ENCODE measurements at regions not wholly inside any gene's neighbourhood (a gene's known extent, or its start where the extent isn't known, plus 50 kb on each side); places are given as distances from the start of the nearest gene placed in this dataset.
"Not testable (repeated sequence)": the region's sequence is repeated elsewhere in the genome, so short reads cannot be mapped to it uniquely, and the experiment has no call there.

GRCh38 chr9:1882711-1883403, 132.3 kb upstream of the SMARCA2 start:
- no peak for DNase-seq

- DNase-seq: no peak
Observed at GRCh38 chr9:1890201-1890600, 124.9 kb upstream of the SMARCA2 start.

- no peak for DNase-seq
Observed at GRCh38 chr9:1890816-1891215, 124.3 kb upstream of the SMARCA2 start.

- DNase-seq: not testable (repeated sequence)
Observed at GRCh38 chr9:1903080-1903704, 112.0 kb upstream of the SMARCA2 start.

- DNase-seq: no peak
Observed at GRCh38 chr9:1907465-1907864, 107.7 kb upstream of the SMARCA2 start.

- DNase-seq: no peak
Observed at GRCh38 chr9:1909322-1909721, 105.8 kb upstream of the SMARCA2 start.

- DNase-seq: no peak
Observed at GRCh38 chr9:1910269-1910811, 104.8 kb upstream of the SMARCA2 start.

- DNase-seq: no peak
Observed at GRCh38 chr9:1913631-1914330, 101.4 kb upstream of the SMARCA2 start.

- no peak for DNase-seq
Observed at GRCh38 chr9:1916095-1916494, 99.1 kb upstream of the SMARCA2 start.

- peak; percentile 67 for DNase-seq
Observed at GRCh38 chr9:1916655-1917054, 98.5 kb upstream of the SMARCA2 start.

- DNase-seq: peak; percentile 56
Observed at GRCh38 chr9:1917396-1917935, 97.7 kb upstream of the SMARCA2 start.

GRCh38 chr9:1918108-1918507, 97.0 kb upstream of the SMARCA2 start:
- no peak for DNase-seq

GRCh38 chr9:1918622-1919021, 96.5 kb upstream of the SMARCA2 start:
- no peak for DNase-seq

GRCh38 chr9:1919229-1919628, 95.9 kb upstream of the SMARCA2 start:
- DNase-seq: no peak

- no peak for DNase-seq
Observed at GRCh38 chr9:1920386-1920785, 94.8 kb upstream of the SMARCA2 start.

- DNase-seq: no peak
Observed at GRCh38 chr9:1922026-1922425, 93.1 kb upstream of the SMARCA2 start.

GRCh38 chr9:1927546-1927945, 87.6 kb upstream of the SMARCA2 start:
- no peak for DNase-seq

- no peak for DNase-seq
Observed at GRCh38 chr9:1929134-1929533, 86.0 kb upstream of the SMARCA2 start.

- no peak for DNase-seq
Observed at GRCh38 chr9:1929722-1930244, 85.4 kb upstream of the SMARCA2 start.

GRCh38 chr9:1930245-1930736, 84.9 kb upstream of the SMARCA2 start:
- not testable (repeated sequence) for DNase-seq

- no peak for DNase-seq
Observed at GRCh38 chr9:1938135-1938534, 77.0 kb upstream of the SMARCA2 start.

GRCh38 chr9:1938675-1939170, 76.4 kb upstream of the SMARCA2 start:
- no peak for DNase-seq

- DNase-seq: no peak
Observed at GRCh38 chr9:1939466-1939865, 75.7 kb upstream of the SMARCA2 start.

Measured in MV-4-11 (cell line).